ENCODE measurements at regions not wholly inside any gene's neighbourhood (a gene's known extent, or its start where the extent isn't known, plus 50 kb on each side); places are given as distances from the start of the nearest gene placed in this dataset.

- Histone ChIP-seq H3K4me3 (no peak overlapping the region), H3K36me3 (ENCODE audit: low read depth) (no peaks in the 10 kb centered on the region), H4K20me1 (ENCODE audit: insufficient read depth) (no peaks in the 10 kb centered on the region), H3K9ac (no peak overlapping the region), H2AFZ (no peak overlapping the region), H3K79me2 (ENCODE audit: insufficient read depth) (no peaks in the 10 kb centered on the region), H3K27me3 (replicated peaks; ENCODE audit: insufficient read depth) (peaks cover 1% of the 10 kb centered on the region; the same call in 1 of the 2 replicates), H3K9me2 (ENCODE audit: insufficient read depth) (no peaks in the 10 kb centered on the region), H3K4me1 (ENCODE audit: insufficient read depth) (no peaks in the 10 kb centered on the region), H3K9me3 (ENCODE audit: low read depth) (no peaks in the 10 kb centered on the region), H3F3A (ENCODE audit: insufficient read depth) (no peaks in the 10 kb centered on the region), H3K4me2 (ENCODE audit: unreplicated experiment) (no peak overlapping the region), H3K27ac (no peak overlapping the region)
- no peak for DNase-seq
- WGBS, 2 experiments (ENCODE audit: low coverage in 1 of 2, low lambda C conversion rate in 2 of 2, missing lambda C conversion rate in 2 of 2), result 67 to 69% methylated on average over 11 to 12 of the region's 12 CpGs
- in situ Hi-C loops (cut with MboI), result loop anchor here (10.0 kb wide), 1 partner anchor 399 kb away; no protein-coding TSS in a partner anchor
- TF ChIP-seq EZH2phosphoT487 (IDR thresholded peaks at IDR 0.05; ENCODE audit: insufficient read depth, low read depth) (no peak), EZH2 (IDR thresholded peaks at IDR 0.05; ENCODE audit: insufficient read depth, poor library complexity, severe bottlenecking) (no peak)
These were observed 72.5 kb upstream of the SLC6A11 start for GRCh38 chr3:10743366-10744097.

- no peak overlapping the region for H3K9ac ChIP-seq
- TF ChIP-seq EZH2phosphoT487 (IDR thresholded peaks at IDR 0.05; ENCODE audit: insufficient read depth, low read depth) (no peak), EZH2 (IDR thresholded peaks at IDR 0.05; ENCODE audit: insufficient read depth, poor library complexity, severe bottlenecking) (no peak)
- H3K27ac ChIP-seq, result no peak overlapping the region
- no peaks in the 10 kb centered on the region for H3F3A ChIP-seq (ENCODE audit: insufficient read depth)
- H2AFZ ChIP-seq, result no peak overlapping the region
- H4K20me1 ChIP-seq (ENCODE audit: insufficient read depth), result no peaks in the 10 kb centered on the region
- H3K4me3 ChIP-seq, result no peak overlapping the region
- H3K9me2 ChIP-seq (ENCODE audit: insufficient read depth), result no peaks in the 10 kb centered on the region
- H3K4me1 ChIP-seq (ENCODE audit: insufficient read depth), result no peaks in the 10 kb centered on the region
- in situ Hi-C loops (cut with MboI), result loop anchor here (10.0 kb wide), 1 partner anchor 399 kb away; no protein-coding TSS in a partner anchor
- H3K9me3 ChIP-seq (ENCODE audit: low read depth), result no peaks in the 10 kb centered on the region
- no peaks in the 10 kb centered on the region for H3K79me2 ChIP-seq (ENCODE audit: insufficient read depth)
- no peak overlapping the region for H3K4me2 ChIP-seq (ENCODE audit: unreplicated experiment)
- H3K36me3 ChIP-seq (ENCODE audit: low read depth), result no peaks in the 10 kb centered on the region
- H3K27me3 ChIP-seq (replicated peaks; ENCODE audit: insufficient read depth), result no peaks in the 10 kb centered on the region
- 34 to 37% methylated on average over 7 of the region's 7 CpGs for WGBS, 2 experiments (ENCODE audit: low coverage in 1 of 2, low lambda C conversion rate in 2 of 2, missing lambda C conversion rate in 2 of 2)
- DNase-seq, result peak; percentile 8
These were observed 71.9 kb upstream of the SLC6A11 start for GRCh38 chr3:10744098-10744465.

GRCh38 chr3:10745392-10745791 lies 70.6 kb upstream of the SLC6A11 start:
- Histone ChIP-seq H3F3A (ENCODE audit: insufficient read depth) (no peaks in the 10 kb centered on the region), H2AFZ (no peak overlapping the region), H4K20me1 (ENCODE audit: insufficient read depth) (no peaks in the 10 kb centered on the region), H3K4me1 (ENCODE audit: insufficient read depth) (no peaks in the 10 kb centered on the region), H3K9me3 (ENCODE audit: low read depth) (no peaks in the 10 kb centered on the region), H3K4me3 (no peak overlapping the region), H3K27me3 (replicated peaks; ENCODE audit: insufficient read depth) (no peaks in the 10 kb centered on the region; the same call in 1 of the 2 replicates), H3K9ac (no peak overlapping the region), H3K4me2 (ENCODE audit: unreplicated experiment) (no peak overlapping the region), H3K9me2 (ENCODE audit: insufficient read depth) (no peaks in the 10 kb centered on the region), H3K79me2 (ENCODE audit: insufficient read depth) (no peaks in the 10 kb centered on the region), H3K36me3 (ENCODE audit: low read depth) (no peaks in the 10 kb centered on the region), H3K27ac (no peak overlapping the region)
- no peak for DNase-seq
- in situ Hi-C loops (cut with MboI), result loop anchor here (10.0 kb wide), 1 partner anchor 401 kb away; no protein-coding TSS in a partner anchor
- TF ChIP-seq EZH2 (IDR thresholded peaks at IDR 0.05; ENCODE audit: insufficient read depth, poor library complexity, severe bottlenecking) (no peak), EZH2phosphoT487 (IDR thresholded peaks at IDR 0.05; ENCODE audit: insufficient read depth, low read depth) (no peak)

DNA sequence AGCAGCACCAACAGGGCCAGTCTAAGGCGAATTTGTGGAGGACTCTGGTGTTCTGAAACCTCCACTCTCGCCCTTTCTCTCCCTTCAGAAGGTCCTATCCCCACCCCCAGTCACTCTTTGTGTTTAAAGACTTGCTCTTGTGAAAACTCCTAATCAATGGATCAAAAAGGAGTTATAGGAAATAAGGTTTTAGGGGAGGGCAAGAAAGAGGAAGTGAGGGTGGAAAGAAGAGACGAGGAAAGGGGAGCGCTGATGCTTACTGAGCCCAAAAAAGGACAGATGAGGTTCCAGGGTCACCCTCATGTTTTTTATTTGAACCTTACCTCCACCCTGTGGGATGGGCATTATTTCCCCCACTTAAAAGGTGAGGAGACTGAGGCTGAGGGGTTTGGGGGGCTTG lies 70.0 kb upstream of the SLC6A11 start:
- in situ Hi-C loops (cut with MboI), result loop anchor here (10.0 kb wide), 1 partner anchor 401 kb away; no protein-coding TSS in a partner anchor
- Histone ChIP-seq H3K27me3 (replicated peaks; ENCODE audit: insufficient read depth) (no peaks in the 10 kb centered on the region; the same call in 1 of the 2 replicates), H3K9me2 (ENCODE audit: insufficient read depth) (no peaks in the 10 kb centered on the region), H3K4me1 (ENCODE audit: insufficient read depth) (no peaks in the 10 kb centered on the region), H3K9me3 (ENCODE audit: low read depth) (no peaks in the 10 kb centered on the region), H3K27ac (no peak overlapping the region), H3K4me3 (no peak overlapping the region), H3F3A (ENCODE audit: insufficient read depth) (no peaks in the 10 kb centered on the region), H3K36me3 (ENCODE audit: low read depth) (no peaks in the 10 kb centered on the region), H2AFZ (no peak overlapping the region), H4K20me1 (ENCODE audit: insufficient read depth) (no peaks in the 10 kb centered on the region), H3K4me2 (ENCODE audit: unreplicated experiment) (no peak overlapping the region), H3K79me2 (ENCODE audit: insufficient read depth) (no peaks in the 10 kb centered on the region), H3K9ac (no peak overlapping the region)
- DNase-seq, result no peak
- WGBS, 2 experiments (ENCODE audit: low coverage in 1 of 2, low lambda C conversion rate in 2 of 2, missing lambda C conversion rate in 2 of 2), result 36 to 37% methylated on average over 4 of the region's 4 CpGs
- TF ChIP-seq EZH2phosphoT487 (IDR thresholded peaks at IDR 0.05; ENCODE audit: insufficient read depth, low read depth), result no peak
- TF ChIP-seq EZH2 (IDR thresholded peaks at IDR 0.05; ENCODE audit: insufficient read depth, poor library complexity, severe bottlenecking), result no peak
